Ovary (tissue), 3 donors: ENCODE measurements at regions not wholly inside any gene's neighbourhood (a gene's known extent, or its start where the extent isn't known, plus 50 kb on each side); places are given as distances from the start of the nearest gene placed in this dataset.

Experiments used
- CTCF ChIP-seq, 3 donors: fragments of 450-650 bp in 2 of 3; fragments of 200-600 bp in 1 of 3; IDR thresholded peaks; one replicate each; pipeline versions ENCODE4 v1.5.1 to v1.8.0; 2016 to 2022; ENCODE audit warnings: antibody characterized with exemption in 3 of 3, mild to moderate bottlenecking in 1 of 3
- POLR2A ChIP-seq: fragments of 450-650 bp; IDR thresholded peaks from one replicate; pipeline ENCODE4 v1.6.1; 2017; ENCODE audit warnings: antibody characterized with exemption, mild to moderate bottlenecking, moderate library complexity
- donor health status: DM: no; HTN: no; CAD: no.

- no peak for TF ChIP-seq POLR2A
- TF ChIP-seq CTCF (IDR thresholded peaks at IDR 0.05), result no peak
Observed at GRCh38 chr14:65991104-65991503, 495.1 kb upstream of the CCDC196 start.
